Progenitor cell of endocrine pancreas (in vitro differentiated cells): ENCODE measurements at regions not wholly inside any gene's neighbourhood (a gene's known extent, or its start where the extent isn't known, plus 50 kb on each side); places are given as distances from the start of the nearest gene placed in this dataset.

Source experiments
- DNase-seq: peaks from one replicate; pipeline ENCODE4 v3.0.0; 2021; ENCODE audit warnings: low spot score; ENCODE audit not compliant: unreplicated experiment
- H3K27ac Mint-ChIP-seq: 2 replicates; pipeline ENCODE4 v1.8.0; 2021; ENCODE audit warnings: mild to moderate bottlenecking, moderate library complexity, mixed read lengths
- H3K27me3 Mint-ChIP-seq: 2 replicates; pipeline ENCODE4 v1.8.0; 2021; ENCODE audit warnings: mixed read lengths
- H3K36me3 Mint-ChIP-seq: 2 replicates; pipeline ENCODE4 v1.8.0; 2022; ENCODE audit warnings: mixed read lengths; ENCODE audit not compliant: insufficient read depth
- H3K4me1 Mint-ChIP-seq: 2 replicates; pipeline ENCODE4 v1.8.0; 2021; ENCODE audit warnings: low read depth, mixed read lengths
- H3K4me3 Mint-ChIP-seq: 2 replicates; pipeline ENCODE4 v1.8.0; 2021; ENCODE audit warnings: low read depth, mild to moderate bottlenecking, moderate library complexity, mixed read lengths
- H3K9me3 Mint-ChIP-seq: 2 replicates; pipeline ENCODE4 v1.8.0; 2021; ENCODE audit warnings: low read depth, mixed read lengths
- CTCF ChIP-seq: fragments of 200-600 bp; sonication (generic); IDR thresholded peaks from one replicate; pipeline ENCODE4 v1.5.0; 2021; ENCODE audit warnings: antibody characterized with exemption, mild to moderate bottlenecking; ENCODE audit not compliant: unreplicated experiment

DNA sequence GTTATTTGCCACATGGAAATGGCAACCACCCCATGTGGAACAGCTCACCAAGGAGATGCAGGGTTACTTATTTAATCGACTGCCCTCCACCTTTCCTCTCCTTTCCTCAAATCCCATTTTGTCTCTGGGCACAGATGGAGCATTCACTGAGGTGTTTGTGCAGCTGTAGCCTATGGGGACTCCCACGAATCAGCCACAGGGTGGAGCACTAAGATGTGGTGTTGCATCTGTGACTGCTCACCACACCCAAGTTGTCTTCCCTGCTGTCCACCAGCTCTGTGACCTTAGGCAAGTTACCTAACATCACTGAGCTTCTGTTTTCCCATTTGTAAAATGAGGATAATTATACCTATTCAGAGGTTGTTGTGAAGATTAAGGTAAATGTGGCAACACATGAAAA, 252.4 kb upstream of the CPEB2 start:
- DNase-seq, result no peak
- H3K36me3 Mint-ChIP-seq, result no peaks in the 10 kb centered on the region
- H3K4me3 Mint-ChIP-seq, result no peak overlapping the region
- peaks cover 22% of the 10 kb centered on the region for H3K9me3 Mint-ChIP-seq
- no peaks in the 10 kb centered on the region for H3K4me1 Mint-ChIP-seq
- TF ChIP-seq CTCF, result peak; percentile 24
- no peak overlapping the region for H3K27ac Mint-ChIP-seq
- no peaks in the 10 kb centered on the region for H3K27me3 Mint-ChIP-seq

DNA sequence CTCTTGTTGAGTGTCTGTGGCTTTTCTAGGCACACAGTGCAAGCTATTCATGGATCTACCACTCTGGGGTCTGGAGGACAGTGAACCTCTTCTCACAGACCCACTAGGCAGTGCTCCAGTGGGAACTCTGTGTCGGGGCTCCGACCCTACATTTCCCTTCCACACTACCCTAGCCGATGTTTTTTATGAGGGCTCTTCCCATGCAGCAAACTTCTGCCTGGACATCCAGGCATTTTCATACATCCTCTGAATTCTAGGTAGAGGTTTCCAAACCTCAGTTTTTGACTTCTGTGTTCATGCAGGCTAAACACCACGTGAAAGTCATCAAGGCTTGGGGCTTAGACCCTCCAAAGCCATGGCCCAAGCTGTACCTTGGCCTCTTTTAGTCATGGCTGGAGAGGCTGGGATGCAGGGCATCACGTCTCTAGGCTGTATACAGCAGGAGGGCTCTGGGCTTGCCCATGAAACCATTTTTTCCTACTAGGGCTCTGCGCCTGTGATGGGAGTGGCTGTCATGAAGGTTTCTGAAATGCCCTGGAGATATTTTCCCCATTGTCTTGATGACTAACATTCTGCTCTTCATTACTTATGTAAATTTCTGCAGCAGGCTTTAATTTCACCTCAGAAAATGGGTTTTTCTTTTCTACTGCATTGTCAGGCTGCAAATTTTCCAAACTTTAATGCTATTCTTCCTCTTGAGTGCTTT, 249.8 kb upstream of the CPEB2 start:
- H3K27me3 Mint-ChIP-seq, result no peaks in the 10 kb centered on the region
- no peaks in the 10 kb centered on the region for H3K36me3 Mint-ChIP-seq
- peaks cover 23% of the 10 kb centered on the region for H3K9me3 Mint-ChIP-seq
- H3K27ac Mint-ChIP-seq, result no peak overlapping the region
- no peak for DNase-seq
- TF ChIP-seq CTCF, result no peak
- no peaks in the 10 kb centered on the region for H3K4me1 Mint-ChIP-seq
- H3K4me3 Mint-ChIP-seq, result no peak overlapping the region

- Mint-ChIP-seq H3K36me3 (no peaks in the 10 kb centered on the region), H3K4me3 (no peak overlapping the region), H3K4me1 (no peaks in the 10 kb centered on the region), H3K27ac (no peak overlapping the region), H3K27me3 (peaks cover 5% of the 10 kb centered on the region), H3K9me3 (no peaks in the 10 kb centered on the region)
- no peak for DNase-seq
- no peak for TF ChIP-seq CTCF
These were observed 235.1 kb upstream of the CPEB2 start for GRCh38 chr4:14767142-14767541.

DNA sequence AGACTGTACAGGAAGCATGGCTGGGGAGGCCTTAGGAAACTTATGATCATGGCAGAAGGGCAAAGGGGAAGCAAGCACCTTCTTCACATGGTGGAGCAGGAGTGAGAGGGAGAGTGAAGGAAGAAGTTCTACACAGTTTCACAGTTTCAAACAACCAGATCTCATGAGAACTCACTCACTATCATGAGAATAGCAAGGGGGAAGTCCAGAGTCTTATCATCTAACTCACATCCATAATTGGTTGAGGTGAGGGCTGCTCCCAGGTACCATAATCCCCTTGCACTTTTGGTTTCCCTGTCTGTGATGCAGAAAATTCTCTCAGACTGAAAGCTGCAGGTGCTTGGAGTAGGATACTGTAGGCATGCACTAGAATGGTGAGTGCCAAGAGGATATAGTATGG, 233.8 kb upstream of the CPEB2 start:
- H3K4me1 Mint-ChIP-seq, result no peaks in the 10 kb centered on the region
- no peak for DNase-seq
- no peak overlapping the region for H3K4me3 Mint-ChIP-seq
- no peak overlapping the region for H3K27ac Mint-ChIP-seq
- H3K36me3 Mint-ChIP-seq, result no peaks in the 10 kb centered on the region
- no peak for TF ChIP-seq CTCF
- H3K9me3 Mint-ChIP-seq, result peaks cover 2% of the 10 kb centered on the region
- H3K27me3 Mint-ChIP-seq, result peaks cover 5% of the 10 kb centered on the region

DNA sequence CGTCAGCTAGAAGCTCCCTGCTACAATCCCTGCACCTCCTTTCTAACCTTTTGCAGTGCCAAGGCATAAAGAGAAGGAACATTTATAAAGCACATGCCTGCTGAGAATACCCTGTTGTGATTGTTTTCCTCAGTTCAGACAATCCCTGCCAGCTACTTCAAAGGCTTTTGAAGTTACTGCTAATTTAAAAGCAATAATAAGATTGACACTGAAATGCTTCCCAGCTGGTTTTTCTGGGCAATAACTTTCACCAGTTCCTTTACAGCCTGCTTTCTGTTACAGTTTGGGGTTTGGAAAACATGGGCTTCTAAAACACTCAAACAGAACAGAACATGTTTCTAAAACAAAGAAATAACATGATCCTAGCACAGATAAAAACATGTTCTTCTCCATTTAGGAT, 232.3 kb upstream of the CPEB2 start:
- H3K27me3 Mint-ChIP-seq, result peaks cover 5% of the 10 kb centered on the region
- no peaks in the 10 kb centered on the region for H3K36me3 Mint-ChIP-seq
- no peak overlapping the region for H3K27ac Mint-ChIP-seq
- peaks cover 10% of the 10 kb centered on the region for H3K9me3 Mint-ChIP-seq
- no peaks in the 10 kb centered on the region for H3K4me1 Mint-ChIP-seq
- no peak for TF ChIP-seq CTCF
- DNase-seq, result no peak
- no peak overlapping the region for H3K4me3 Mint-ChIP-seq
